ENCODE measurements at regions not wholly inside any gene's neighbourhood (a gene's known extent, or its start where the extent isn't known, plus 50 kb on each side); places are given as distances from the start of the nearest gene placed in this dataset.

- no peak for TF ChIP-seq POLR2A (IDR thresholded peaks at IDR 0.05)
- no peak for TF ChIP-seq CTCF (IDR thresholded peaks at IDR 0.05)
Measured at GRCh38 chr1:203421246-203421645, 54.4 kb upstream of the PRELP start.
